ENCODE measurements at regions not wholly inside any gene's neighbourhood (a gene's known extent, or its start where the extent isn't known, plus 50 kb on each side); places are given as distances from the start of the nearest gene placed in this dataset.
"Not testable (repeated sequence)": the region's sequence is repeated elsewhere in the genome, so short reads cannot be mapped to it uniquely, and the experiment has no call there.

GRCh38 chr15:36024031-36024688 lies 478.2 kb upstream of the DPH6 start:
- in situ Hi-C loops (cut with HindIII; ENCODE audit: low sequenced_read_pairs), result no loop called here
- DNase-seq (ENCODE audit: low read depth), result no peak
- no peak for TF ChIP-seq CTCF (IDR thresholded peaks at IDR 0.05; ENCODE audit: low read depth, low read length, missing control alignments)
- no peak overlapping the region for H3K4me3 ChIP-seq (ENCODE audit: low read depth, low read length)

GRCh38 chr15:36026627-36027283 lies 480.8 kb upstream of the DPH6 start:
- TF ChIP-seq CTCF (IDR thresholded peaks at IDR 0.05; ENCODE audit: low read depth, low read length, missing control alignments), result no peak

GRCh38 chr15:36029606-36030210 lies 483.7 kb upstream of the DPH6 start:
- DNase-seq (ENCODE audit: low read depth), result peak; percentile 43
- H3K4me3 ChIP-seq (ENCODE audit: low read depth, low read length), result no peak overlapping the region
- TF ChIP-seq CTCF (IDR thresholded peaks at IDR 0.05; ENCODE audit: low read depth, low read length, missing control alignments), result no peak
- in situ Hi-C loops (cut with HindIII; ENCODE audit: low sequenced_read_pairs), result no loop called here

More at GRCh38 chr15:36026627-36027283, 480.8 kb upstream of the DPH6 start:
- DNase-seq (ENCODE audit: low read depth), result no peak
- no peak overlapping the region for H3K4me3 ChIP-seq (ENCODE audit: low read depth, low read length)
- in situ Hi-C loops (cut with HindIII; ENCODE audit: low sequenced_read_pairs), result no loop called here

- no peak for TF ChIP-seq CTCF (IDR thresholded peaks at IDR 0.05; ENCODE audit: low read depth, low read length, missing control alignments)
- no peak for DNase-seq (ENCODE audit: low read depth)
- in situ Hi-C loops (cut with HindIII; ENCODE audit: low sequenced_read_pairs), result no loop called here
- no peak overlapping the region for H3K4me3 ChIP-seq (ENCODE audit: low read depth, low read length)
Measured at GRCh38 chr15:36039996-36040572, 494.1 kb upstream of the DPH6 start.

GRCh38 chr15:36047018-36047716 lies 501.2 kb upstream of the DPH6 start:
- in situ Hi-C loops (cut with HindIII; ENCODE audit: low sequenced_read_pairs); H3K4me3 ChIP-seq (ENCODE audit: low read depth, low read length); DNase-seq (ENCODE audit: low read depth): not testable (repeated sequence)

- TF ChIP-seq CTCF (IDR thresholded peaks at IDR 0.05; ENCODE audit: low read depth, low read length, missing control alignments), result no peak
- in situ Hi-C loops (cut with HindIII; ENCODE audit: low sequenced_read_pairs), result no loop called here
- no peak for DNase-seq (ENCODE audit: low read depth)
- H3K4me3 ChIP-seq (ENCODE audit: low read depth, low read length), result no peak overlapping the region
Measured at GRCh38 chr15:36050899-36051298, 504.9 kb upstream of the DPH6 start.

- in situ Hi-C loops (cut with HindIII; ENCODE audit: low sequenced_read_pairs); H3K4me3 ChIP-seq (ENCODE audit: low read depth, low read length); DNase-seq (ENCODE audit: low read depth): not testable (repeated sequence)
Measured at GRCh38 chr15:36052641-36053040, 506.7 kb upstream of the DPH6 start.
